Cardiac muscle cell (in vitro differentiated cells and primary cell): ENCODE measurements at regions not wholly inside any gene's neighbourhood (a gene's known extent, or its start where the extent isn't known, plus 50 kb on each side); places are given as distances from the start of the nearest gene placed in this dataset.
"Not testable (repeated sequence)": the region's sequence is repeated elsewhere in the genome, so short reads cannot be mapped to it uniquely, and the experiment has no call there.

Experiments used
- DNase-seq, 2 donors: peaks; one replicate each; pipeline versions ENCODE4 v3.0.0 to v3.0.0-alpha.2; 2010 to 2017; ENCODE audit warnings: low read depth in 1 of 2, low spot score in 1 of 2
- H3K27ac ChIP-seq: fragments of 200-600 bp; sonication (generic); 2 replicates; pipeline ENCODE4 v1.5.1; 2016
- H3K27me3 ChIP-seq: fragments of 200-600 bp; sonication (generic); 2 replicates; pipeline ENCODE4 v1.6.0; 2016; ENCODE audit warnings: control low read depth
- H3K36me3 ChIP-seq: fragments of 200-600 bp; sonication (generic); 2 replicates; pipeline ENCODE4 v1.5.1; 2016; ENCODE audit warnings: control low read depth
- H3K4me1 ChIP-seq: fragments of 200-600 bp; sonication (generic); 2 replicates; pipeline ENCODE4 v1.8.1; 2017; ENCODE audit warnings: low read depth, mild to moderate bottlenecking, mixed run types
- H3K4me3 ChIP-seq: fragments of 200-600 bp; sonication (generic); 2 replicates; pipeline ENCODE4 v1.5.1; 2016; ENCODE audit warnings: mild to moderate bottlenecking
- H3K9me3 ChIP-seq: fragments of 200-600 bp; sonication (generic); 2 replicates; pipeline ENCODE4 v1.5.1; 2017; ENCODE audit warnings: low read depth, mild to moderate bottlenecking, control low read depth
- CTCF ChIP-seq: IDR thresholded peaks from 2 replicates; pipeline ENCODE4 v1.5.1; 2012; ENCODE audit warnings: low read depth, mild to moderate bottlenecking, low read length

GRCh38 chr1:9459816-9460407, 79.4 kb upstream of the SLC25A33 start:
- Histone ChIP-seq H3K27ac (no peak overlapping the region), H3K36me3 (no peaks in the 10 kb centered on the region), H3K4me1 (no peaks in the 10 kb centered on the region), H3K9me3 (no peaks in the 10 kb centered on the region), H3K4me3 (no peak overlapping the region), H3K27me3 (no peaks in the 10 kb centered on the region)
- TF ChIP-seq CTCF: no peak
- peak in 1 of 2 donors; percentile 57 for DNase-seq

DNA sequence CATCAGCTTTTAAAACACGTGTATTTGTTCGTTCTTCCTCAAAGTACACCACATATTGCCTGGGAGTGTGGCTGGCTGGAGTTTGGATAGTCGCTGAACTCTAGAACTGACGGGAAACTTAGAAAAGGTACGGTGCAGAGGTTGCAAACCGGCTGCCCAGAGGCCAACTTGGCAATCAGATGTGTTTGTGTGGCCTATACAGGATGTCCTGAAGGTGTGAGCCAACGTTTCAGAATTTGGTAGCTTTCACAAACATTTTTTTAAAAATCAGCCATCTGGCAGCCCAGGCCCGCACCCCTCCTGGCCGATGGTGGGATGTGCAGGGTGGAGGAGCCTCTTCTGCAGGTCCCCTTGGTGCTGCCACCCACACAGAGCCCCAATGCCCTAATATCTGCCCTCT, 73.6 kb upstream of the SLC25A33 start:
- no peaks in the 10 kb centered on the region for H3K36me3 ChIP-seq
- no peaks in the 10 kb centered on the region for H3K9me3 ChIP-seq
- H3K27ac ChIP-seq: no peak overlapping the region
- no peak overlapping the region for H3K4me3 ChIP-seq
- H3K4me1 ChIP-seq: no peaks in the 10 kb centered on the region
- no peak for DNase-seq
- no peak for TF ChIP-seq CTCF
- H3K27me3 ChIP-seq: no peaks in the 10 kb centered on the region

GRCh38 chr1:9466780-9467758, 72.2 kb upstream of the SLC25A33 start:
- Histone ChIP-seq H3K4me3 (no peak overlapping the region), H3K36me3 (no peaks in the 10 kb centered on the region), H3K27me3 (no peaks in the 10 kb centered on the region), H3K9me3 (no peaks in the 10 kb centered on the region), H3K4me1 (no peaks in the 10 kb centered on the region), H3K27ac (no peak overlapping the region)
- no peak for TF ChIP-seq CTCF
- no peak for DNase-seq

DNA sequence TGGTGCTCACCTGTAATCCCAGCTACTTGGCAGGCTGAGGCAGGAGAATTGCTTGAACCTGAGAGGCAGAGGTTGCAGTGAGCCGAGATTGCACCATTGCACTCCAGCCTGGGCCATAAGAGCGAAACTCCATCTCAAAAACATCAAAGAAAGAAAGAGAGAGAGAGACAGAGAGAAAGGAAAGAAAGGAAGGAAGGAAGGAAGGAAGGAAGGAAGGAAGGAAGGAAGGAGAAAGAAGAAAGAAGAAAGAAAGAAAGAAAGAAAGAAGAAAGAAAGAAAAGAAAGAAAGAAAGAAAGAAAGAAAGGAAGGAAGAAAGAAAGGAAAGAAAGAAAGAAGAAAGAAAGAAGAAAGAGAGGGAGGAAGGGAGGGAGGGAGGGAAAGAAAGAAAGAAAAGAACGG, 69.4 kb upstream of the SLC25A33 start:
- H3K9me3 ChIP-seq, H3K27ac ChIP-seq, H3K27me3 ChIP-seq, DNase-seq, H3K4me3 ChIP-seq, H3K4me1 ChIP-seq, H3K36me3 ChIP-seq: not testable (repeated sequence)

GRCh38 chr1:9471679-9472078, 67.6 kb upstream of the SLC25A33 start:
- Histone ChIP-seq H3K4me1 (no peaks in the 10 kb centered on the region), H3K36me3 (no peaks in the 10 kb centered on the region), H3K27ac (no peak overlapping the region), H3K9me3 (no peaks in the 10 kb centered on the region), H3K4me3 (no peak overlapping the region), H3K27me3 (no peaks in the 10 kb centered on the region)
- no peak for TF ChIP-seq CTCF
- DNase-seq: no peak
